ENCODE measurements at regions not wholly inside any gene's neighbourhood (a gene's known extent, or its start where the extent isn't known, plus 50 kb on each side); places are given as distances from the start of the nearest gene placed in this dataset.
"Not testable (repeated sequence)": the region's sequence is repeated elsewhere in the genome, so short reads cannot be mapped to it uniquely, and the experiment has no call there.

GRCh38 chr3:59170166-59170565 is 120.3 kb upstream of the CFAP20DC start:
- not testable (repeated sequence) for DNase-seq

- DNase-seq = no peak
Measured at GRCh38 chr3:59167756-59168155, 117.9 kb upstream of the CFAP20DC start.

- DNase-seq = no peak
Measured at GRCh38 chr3:59163953-59164352, 114.1 kb upstream of the CFAP20DC start.

GRCh38 chr3:59161048-59161447 is 111.2 kb upstream of the CFAP20DC start:
- DNase-seq = no peak

GRCh38 chr3:59160133-59160746 is 110.4 kb upstream of the CFAP20DC start:
- DNase-seq = no peak

GRCh38 chr3:59153648-59154047 is 103.8 kb upstream of the CFAP20DC start:
- DNase-seq = no peak

GRCh38 chr3:59152943-59153342 is 103.1 kb upstream of the CFAP20DC start:
- DNase-seq = no peak

GRCh38 chr3:59150039-59150438 is 100.2 kb upstream of the CFAP20DC start:
- no peak for DNase-seq

GRCh38 chr3:59149166-59149565 is 99.3 kb upstream of the CFAP20DC start:
- no peak for DNase-seq

- no peak for DNase-seq
Measured at GRCh38 chr3:59143447-59143846, 93.6 kb upstream of the CFAP20DC start.

GRCh38 chr3:59142556-59142955 is 92.7 kb upstream of the CFAP20DC start:
- DNase-seq = no peak

- no peak for DNase-seq
Measured at GRCh38 chr3:59138966-59139365, 89.1 kb upstream of the CFAP20DC start.

GRCh38 chr3:59137415-59137814 is 87.6 kb upstream of the CFAP20DC start:
- DNase-seq = no peak

- DNase-seq = no peak
Measured at GRCh38 chr3:59136081-59136480, 86.3 kb upstream of the CFAP20DC start.

- DNase-seq = no peak
Measured at GRCh38 chr3:59135096-59135495, 85.3 kb upstream of the CFAP20DC start.

- no peak for DNase-seq
Measured at GRCh38 chr3:59133311-59133710, 83.5 kb upstream of the CFAP20DC start.

- DNase-seq = no peak
Measured at GRCh38 chr3:59131016-59131766, 81.4 kb upstream of the CFAP20DC start.

GRCh38 chr3:59128685-59129084 is 78.9 kb upstream of the CFAP20DC start:
- DNase-seq = no peak

GRCh38 chr3:59127071-59127470 is 77.2 kb upstream of the CFAP20DC start:
- no peak for DNase-seq

GRCh38 chr3:59126446-59126845 is 76.6 kb upstream of the CFAP20DC start:
- no peak for DNase-seq

GRCh38 chr3:59121346-59122144 is 71.7 kb upstream of the CFAP20DC start:
- no peak for DNase-seq

GRCh38 chr3:59118928-59119327 is 69.1 kb upstream of the CFAP20DC start:
- DNase-seq = no peak

- no peak for DNase-seq
Measured at GRCh38 chr3:59117396-59117795, 67.6 kb upstream of the CFAP20DC start.

- DNase-seq = no peak
Measured at GRCh38 chr3:59116233-59116537, 66.4 kb upstream of the CFAP20DC start.
